D341Med (cell line): ENCODE measurements at regions not wholly inside any gene's neighbourhood (a gene's known extent, or its start where the extent isn't known, plus 50 kb on each side); places are given as distances from the start of the nearest gene placed in this dataset.

Experiments used
- DNase-seq: peaks from one replicate; pipeline ENCODE4 v3.0.0; 2012; ENCODE audit warnings: low spot score

DNA sequence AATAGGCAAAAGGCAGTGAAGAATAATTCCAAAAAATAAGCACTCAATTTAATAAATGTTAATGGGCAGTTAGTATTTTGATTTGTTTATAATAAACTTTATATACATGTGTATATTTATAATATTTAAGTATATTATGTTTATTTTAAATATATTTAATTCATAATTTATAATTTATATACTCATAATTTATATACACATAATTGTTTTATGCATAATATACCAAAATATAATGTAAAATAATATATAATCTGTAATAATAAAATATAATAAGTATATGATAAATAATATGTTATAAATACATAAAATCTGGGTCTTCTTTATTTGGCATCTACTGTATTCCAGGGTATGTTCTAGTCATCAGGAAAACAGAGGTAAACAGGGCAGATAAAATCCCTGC is 100.2 kb upstream of the ARID2 start:
- DNase-seq = no peak

DNA sequence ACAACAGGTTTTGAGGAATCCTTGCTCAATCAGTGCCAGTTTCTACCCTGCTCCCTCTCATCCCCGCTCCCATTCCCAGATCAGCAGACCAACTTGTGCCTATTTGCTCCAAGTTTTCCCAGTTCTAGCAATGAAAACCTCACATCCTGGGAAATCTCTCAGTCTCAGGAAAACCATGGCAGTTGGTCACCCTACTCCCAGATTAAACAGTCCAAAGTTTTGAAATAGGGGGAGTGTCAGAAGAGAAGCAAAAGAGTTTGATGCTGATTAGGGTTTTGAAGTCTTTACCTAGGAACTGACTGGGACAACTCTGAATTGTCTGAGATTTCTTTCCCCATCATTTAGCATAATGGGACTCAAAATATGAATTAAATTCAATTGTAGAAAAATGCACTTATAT is 95.8 kb upstream of the ARID2 start:
- no peak for DNase-seq

DNA sequence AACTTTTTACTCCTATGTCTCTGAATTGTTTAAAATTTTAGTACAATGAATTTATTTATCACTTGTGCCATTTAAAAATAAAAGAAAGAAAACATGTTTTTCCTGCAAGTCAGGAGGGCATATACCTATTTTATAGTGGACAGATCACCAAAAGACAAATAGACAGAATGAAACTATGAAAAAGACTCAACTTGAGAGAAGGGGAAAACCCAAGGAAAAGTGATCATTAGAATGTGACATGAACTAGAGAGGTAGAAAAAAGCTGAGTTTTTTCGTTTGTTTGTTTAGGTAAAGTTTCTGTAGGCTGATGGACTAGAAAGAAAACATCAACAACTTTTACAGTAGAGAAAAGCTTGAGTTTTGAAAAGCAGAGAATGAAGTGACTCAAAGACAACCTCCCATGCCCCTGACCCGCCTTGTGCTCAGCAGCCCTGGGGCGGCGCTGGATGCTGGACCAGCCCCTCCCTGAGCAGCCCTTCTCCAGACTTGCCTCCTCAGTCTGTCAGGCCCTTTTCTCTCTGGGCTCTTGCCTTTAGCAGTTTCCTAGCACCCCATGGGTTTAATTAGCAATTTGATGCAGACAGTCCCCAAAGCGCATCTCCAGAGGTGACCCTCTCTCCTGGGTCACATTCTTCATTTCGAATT is 95.1 kb upstream of the ARID2 start:
- no peak for DNase-seq

DNA sequence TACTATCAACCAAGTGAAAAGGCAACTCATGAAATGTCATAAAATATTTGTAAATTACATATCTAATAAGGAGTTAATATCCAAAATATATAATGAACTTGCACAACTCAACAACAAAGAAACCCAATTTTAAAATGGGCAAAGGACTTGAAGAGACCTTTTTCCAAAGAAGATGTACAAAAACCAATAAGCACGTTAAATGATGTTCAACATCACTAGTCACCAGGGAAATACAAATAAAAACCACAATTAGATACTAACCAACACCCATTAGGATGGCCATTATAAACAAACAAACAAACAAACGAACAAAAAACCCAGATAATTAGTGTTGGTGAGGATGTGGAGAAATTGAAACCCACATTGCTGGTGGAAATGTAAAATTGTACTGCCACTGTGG is 92.3 kb upstream of the ARID2 start:
- no peak for DNase-seq

DNA sequence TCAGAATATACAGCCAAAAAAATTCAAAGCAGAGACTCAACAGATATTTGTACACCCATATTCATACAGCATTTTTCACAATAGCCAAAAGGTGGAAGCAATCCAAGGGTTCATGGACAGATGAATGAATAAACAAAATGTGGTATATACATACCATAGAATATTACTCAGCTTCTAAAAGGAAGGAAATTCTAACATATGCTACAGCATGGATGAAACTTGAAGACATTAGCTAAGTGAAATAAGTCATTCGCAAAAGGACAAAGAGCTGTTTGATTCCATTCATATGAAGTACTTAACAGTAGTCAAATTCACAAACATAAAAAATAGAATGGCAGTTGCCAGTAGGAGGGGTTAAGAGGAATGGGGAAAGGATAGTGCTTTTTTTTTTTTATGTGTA is 91.8 kb upstream of the ARID2 start:
- DNase-seq = no peak

DNA sequence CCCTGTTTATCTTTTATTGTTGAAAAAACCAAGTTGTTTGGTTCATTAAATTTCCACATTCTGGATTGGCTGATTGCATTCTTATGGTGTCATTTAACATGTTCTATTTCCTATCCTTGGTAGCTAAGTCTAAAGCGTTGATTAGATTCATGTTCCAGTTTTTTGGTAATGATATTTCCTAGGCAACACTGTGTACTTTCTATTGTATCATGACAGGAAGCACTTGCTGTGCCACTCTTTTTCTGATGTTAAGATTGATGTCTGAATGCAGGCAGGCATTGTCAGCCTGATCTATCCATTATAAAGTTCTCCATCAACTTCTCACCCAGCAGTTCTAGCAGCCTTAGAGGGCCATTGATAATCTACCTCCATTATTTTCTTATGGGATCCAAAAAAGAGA is 91.1 kb upstream of the ARID2 start:
- DNase-seq = no peak

DNA sequence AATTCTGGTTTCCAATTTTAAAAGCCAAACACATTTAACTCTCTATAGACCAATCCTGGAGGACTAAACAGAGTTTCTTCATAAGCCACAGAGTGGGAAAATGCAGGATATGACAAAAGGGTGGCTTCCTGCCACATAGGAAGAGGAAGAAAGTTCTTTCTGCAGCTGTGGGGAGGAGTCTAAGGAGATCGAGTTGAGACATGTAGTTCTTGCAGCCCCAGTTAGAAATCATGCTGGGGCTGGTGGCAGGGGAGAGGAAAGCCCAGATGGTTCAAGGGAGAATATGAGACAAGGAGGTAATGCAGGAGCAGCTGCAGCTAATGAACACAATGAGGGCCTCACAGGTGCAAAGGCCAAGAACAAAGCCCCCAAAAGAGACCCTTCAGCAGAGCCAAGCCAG is 85.0 kb upstream of the ARID2 start:
- DNase-seq = no peak

DNA sequence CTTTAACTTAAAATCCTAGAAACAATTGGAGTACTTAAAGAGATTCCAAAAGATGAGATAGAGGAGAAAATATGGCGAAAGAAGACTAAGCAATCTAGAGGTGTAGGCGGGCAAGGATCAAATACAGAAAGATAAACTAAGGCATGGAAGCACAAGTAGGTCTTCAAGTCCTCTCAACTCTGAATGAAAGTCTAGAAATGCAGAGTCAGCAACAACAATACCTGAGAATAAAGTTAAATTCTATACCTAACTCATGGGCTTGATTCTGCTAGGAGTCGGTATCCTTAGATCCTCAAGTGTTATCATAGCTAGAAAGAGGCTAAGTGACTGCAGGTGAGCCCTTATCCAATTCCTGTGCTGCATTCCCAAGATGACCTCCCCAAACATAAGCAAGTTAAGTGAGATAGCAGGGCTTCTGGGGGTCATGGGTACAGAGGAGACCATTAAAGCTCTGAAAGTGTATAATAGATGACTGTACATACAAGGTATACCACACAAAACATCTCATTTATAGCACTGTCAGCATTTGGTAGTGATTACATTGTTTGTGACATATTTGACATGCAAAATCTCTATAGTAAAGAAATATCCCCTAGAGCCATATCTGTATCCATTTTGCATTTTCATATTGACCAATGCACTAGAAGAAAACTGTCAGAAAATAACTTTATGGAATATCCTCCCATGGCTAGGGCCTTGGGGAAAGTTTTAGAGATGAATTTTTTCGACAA is 82.5 kb upstream of the ARID2 start:
- DNase-seq = no peak

DNA sequence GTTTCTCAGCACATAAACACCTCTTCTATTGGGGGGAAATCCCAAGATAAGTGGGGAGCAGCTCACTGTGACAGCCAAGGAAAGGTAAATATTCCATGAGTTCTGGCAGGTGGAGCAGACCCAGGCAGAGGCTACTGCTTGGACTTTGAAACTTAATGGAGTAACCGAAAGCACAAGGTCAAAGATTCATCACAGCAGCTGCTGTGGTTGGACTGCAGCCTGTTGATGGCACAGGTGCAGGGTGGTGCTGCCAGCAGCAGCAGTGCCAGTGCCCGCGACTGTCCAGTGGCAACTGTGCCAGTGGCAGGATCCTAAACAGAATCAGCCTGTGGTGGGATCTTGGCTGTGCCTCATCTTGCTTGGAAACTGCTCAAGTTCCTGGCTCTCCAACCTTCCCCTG is 81.4 kb upstream of the ARID2 start:
- no peak for DNase-seq

DNA sequence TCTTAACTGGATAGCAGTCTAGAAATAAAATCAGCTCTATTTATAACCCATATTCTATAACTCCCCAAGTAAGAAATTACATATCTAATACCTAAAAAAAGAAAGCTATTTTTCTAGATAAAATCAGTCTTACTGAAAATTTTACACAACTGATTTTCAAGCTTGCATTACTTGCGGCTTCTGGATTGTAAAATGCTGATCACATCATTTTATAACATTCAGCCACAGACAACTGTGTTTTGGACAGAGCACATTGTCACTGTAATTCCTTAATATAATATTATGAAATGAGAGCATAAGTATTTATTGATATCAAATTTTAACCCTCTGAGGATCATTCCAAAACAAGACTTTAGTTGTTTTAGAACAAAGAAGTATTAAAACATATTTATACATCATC is 78.5 kb upstream of the ARID2 start:
- DNase-seq = no peak

DNA sequence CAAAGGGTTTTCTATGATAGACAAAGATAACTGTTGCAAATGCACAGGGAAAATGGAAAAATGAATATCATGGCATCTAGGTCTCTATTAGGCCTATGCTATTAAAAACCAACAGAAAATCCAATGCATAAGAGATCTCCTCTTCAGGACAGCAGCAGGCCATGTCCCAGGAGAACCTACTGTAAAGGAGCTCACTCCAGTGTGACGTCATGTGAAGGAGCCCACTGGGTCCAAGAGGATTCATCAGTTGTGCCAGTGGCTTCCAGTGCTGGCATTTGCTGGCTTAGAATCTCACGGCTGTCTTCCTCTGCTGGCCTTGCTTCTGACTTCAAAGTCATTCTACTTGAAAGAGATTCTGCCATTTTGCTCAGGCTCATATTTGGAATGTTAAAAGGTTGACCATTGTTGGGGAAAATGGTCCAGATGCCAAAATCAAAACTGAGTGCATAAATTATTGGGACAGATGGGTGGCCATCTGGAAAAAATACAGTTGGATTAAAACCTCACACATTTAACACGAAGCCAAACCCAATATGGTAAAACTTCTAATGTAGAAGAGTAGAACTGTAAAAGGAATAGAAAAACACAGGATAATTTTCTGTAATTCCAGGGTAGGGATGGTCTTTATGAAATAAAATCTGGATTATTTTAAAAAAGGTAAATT is 75.4 kb upstream of the ARID2 start:
- no peak for DNase-seq

DNA sequence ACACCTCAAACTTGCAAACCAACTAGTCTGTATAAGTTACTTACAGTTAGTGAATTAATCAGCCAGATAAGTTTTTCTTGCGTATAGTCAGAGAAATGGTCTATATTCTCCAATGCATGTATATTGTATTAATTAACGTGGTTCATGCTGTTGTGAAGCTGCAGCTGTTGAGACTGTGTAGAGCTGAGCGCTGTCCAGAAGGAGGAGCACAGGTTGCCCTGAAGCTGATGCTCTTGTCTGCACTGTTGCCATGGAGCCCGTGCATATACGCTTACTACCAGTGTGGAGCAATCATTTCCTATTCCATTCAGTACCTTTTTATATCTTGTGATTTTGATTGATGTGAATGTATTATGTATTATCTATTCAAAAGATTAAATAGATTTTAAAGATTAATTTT is 74.3 kb upstream of the ARID2 start:
- DNase-seq = peak; percentile 37

DNA sequence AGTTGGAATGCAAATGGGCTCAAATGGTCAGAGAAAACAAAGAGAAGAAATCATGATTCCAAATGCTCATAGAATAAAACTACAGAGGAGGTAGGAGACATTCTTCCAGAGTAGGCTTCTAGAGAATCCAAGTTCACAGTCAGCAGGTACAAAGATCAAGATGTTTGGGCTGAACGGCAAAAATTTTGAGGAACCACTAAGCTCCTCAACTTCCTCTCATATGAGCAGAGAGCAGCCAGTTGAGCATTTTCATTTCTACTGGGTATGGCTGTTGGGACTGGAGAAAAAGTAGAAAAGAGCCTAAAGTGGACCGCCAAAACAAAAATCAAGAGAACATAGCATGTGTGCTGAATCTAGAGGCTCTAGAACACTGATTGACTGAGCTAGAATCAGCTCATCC is 73.8 kb upstream of the ARID2 start:
- DNase-seq = no peak

DNA sequence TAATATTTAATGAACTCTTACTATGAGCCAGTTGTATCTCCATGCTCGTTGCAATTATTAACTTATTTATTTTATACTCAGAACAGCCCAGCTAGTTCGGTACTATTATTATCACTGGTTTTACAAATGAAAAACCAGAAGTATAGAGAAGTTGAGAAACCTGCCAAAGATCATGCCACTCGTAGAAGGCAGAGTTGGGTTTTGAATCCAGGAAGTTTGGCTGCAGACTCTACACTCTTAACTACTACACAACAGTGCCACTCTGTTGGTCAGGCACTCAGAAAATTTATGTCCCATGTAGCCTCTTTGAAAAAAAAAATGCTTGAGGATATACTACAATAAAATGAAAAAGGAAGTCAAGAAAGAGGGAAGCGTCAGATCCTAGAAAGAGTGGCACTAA is 71.5 kb upstream of the ARID2 start:
- DNase-seq = no peak

DNA sequence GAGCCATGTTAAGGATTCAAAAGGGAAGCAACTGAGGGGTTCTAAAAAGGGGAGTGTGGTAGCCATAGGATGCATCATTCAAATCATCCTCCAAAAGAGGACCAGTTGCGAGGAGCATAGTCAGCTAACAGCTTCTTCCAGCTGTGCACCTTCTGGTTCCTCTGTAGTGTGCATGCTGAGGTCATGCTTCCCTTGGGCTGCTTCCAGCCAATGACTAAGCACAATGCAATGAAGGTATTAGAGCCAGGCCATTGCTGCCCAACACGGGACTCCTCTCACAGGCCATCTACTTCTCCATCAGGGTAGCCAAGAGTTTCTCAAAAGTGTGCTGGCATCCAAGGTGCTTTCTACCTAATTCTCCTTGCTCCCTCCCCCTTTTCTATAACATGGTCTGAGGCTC is 69.2 kb upstream of the ARID2 start:
- DNase-seq = no peak

DNA sequence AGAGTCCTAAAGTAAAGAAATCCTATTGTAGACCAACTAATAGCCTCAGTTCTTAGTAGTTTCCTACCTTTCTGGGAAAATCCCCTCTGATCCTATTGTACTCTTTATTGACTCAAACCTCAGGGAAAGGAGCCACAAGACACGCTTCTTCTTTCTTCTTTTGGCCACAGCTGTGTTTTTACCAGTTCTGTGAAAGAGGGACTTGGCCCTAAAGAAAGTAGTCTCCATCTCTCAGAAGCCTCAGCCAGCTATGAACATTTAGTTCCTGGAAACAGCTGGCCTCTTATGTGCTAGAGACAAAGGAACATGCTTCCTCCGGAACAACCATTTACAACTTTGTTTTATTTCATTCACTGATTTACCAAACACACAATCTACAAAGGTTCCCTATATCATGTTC is 66.1 kb upstream of the ARID2 start:
- no peak for DNase-seq

DNA sequence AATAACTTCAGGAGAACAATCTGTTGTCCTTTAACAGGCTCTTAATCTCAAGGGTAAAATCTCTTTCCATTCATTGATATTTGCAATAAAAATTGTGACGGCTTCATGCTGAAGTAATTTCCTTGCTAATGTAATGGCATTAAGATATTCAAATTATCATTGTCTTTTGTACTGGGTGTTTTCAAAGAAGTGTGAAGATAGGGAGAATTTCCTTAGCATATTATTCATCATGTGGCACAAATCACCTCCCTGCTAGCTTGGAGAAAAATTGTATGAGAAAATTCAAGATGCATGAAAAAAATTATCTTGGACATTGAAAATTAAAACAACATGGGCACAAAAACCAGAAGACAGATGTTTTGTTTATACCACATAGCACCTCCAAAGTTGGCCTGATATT is 63.6 kb upstream of the ARID2 start:
- no peak for DNase-seq

DNA sequence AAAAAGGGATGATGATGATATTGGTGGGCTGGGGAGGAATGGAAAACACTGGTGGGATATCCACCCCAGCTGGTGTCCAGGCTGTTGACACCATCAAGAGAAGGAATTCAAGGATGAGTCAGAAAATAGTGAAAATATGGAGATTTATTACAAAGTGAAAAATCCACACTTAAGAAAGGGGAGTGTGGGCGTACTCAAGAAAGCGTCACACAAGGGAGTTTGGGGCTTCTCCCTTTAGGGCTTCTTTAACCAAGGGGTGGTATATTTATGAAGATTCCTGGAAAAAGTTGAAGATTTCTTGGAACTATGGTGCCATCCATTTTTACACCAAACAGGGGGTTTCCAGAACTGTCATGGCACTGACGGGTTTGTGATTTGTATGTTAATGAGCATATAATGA is 63.1 kb upstream of the ARID2 start:
- DNase-seq = no peak

DNA sequence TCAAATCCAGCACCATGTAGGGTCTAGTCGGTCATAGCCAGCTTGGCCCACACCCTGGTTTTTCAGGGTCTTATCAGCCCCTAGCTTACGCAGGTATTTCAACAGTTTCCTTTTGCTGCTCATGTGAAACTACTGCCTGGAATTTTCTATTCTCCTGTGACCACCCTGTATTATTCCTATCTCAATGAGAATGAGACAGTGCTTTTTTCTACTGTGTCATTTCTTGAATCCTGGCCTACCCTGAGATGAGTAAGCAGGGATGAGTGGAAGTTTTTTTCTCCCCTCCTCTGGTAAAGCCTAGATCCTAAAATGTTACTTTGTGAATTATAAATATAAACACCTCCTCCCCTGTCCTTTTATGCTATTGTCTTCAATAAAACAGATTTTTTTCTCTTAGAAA is 62.7 kb upstream of the ARID2 start:
- no peak for DNase-seq

DNA sequence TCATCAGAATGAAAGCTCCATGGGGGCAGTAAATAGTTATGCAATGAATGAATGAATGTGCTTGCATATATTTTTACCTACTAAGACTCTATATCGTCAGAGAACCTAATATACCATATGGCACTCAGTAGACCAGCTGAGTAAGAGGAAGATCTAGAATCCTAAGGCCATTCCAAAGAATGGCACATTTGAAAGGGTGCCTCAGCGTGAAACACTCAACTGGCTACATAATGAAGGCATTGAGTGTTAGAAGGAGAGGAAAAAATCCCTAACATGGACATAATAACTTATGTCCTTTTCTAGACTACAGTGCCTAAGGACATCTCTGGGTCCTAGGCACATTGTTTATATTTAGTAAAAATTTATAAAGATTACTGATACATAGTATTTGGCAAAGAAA is 61.7 kb upstream of the ARID2 start:
- no peak for DNase-seq

DNA sequence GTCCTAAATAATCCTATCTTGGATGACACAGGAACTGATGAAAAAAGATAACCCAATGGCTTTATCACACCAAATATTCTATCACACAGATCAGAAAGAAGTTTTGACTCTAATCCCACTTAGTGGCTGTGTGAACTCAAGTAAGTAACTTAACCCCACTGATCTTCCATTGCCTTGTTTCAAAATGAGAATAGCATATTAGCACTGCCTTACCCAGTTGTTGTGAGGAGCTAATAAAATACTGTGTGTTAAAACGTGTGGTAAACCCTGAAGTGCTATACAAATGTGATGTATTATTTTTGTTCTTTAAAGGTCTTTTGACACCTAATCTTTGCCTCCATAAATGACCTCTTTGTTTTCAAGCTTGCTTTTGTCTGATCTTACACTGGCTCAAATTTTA is 60.9 kb upstream of the ARID2 start:
- no peak for DNase-seq

DNA sequence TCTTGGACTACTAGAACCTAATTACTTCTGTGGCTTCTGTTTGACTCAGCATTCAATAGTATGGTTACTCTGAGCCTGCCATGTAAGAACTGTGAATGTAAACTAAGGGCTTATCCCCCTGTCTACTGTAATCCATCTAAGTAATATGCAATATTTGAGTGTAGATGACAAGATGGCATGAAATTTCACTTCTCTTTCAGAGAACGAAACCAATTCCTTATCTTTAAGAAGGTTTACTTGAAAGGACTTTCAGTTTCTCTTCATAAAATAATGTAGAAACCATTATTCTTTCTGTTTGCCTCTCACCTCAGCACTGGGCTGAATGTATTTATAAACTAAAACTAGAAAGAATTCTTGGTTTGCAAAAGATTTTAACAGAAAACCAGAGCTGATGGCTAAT is 60.4 kb upstream of the ARID2 start:
- no peak for DNase-seq

DNA sequence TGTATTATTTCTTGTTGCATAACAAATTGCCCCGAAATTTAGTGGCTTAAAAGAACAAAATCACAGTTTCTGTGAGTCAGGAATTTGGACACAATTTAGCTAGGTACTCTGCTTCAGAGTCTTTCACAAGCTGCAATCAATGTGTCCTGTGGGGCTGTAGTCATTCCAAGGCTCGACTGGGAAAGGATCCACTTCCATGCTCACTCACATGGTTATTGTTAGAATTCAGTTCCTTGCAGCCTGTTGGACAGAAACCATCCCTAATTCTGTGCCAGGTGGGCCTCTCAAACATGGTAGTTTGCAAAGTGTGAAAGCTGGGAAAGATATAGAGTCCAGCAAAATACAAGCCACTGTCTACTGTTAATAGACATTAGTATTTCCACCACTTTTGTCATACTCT is 59.7 kb upstream of the ARID2 start:
- no peak for DNase-seq
